ENCODE measurements at regions not wholly inside any gene's neighbourhood (a gene's known extent, or its start where the extent isn't known, plus 50 kb on each side); places are given as distances from the start of the nearest gene placed in this dataset.
A peak's percentile ranks its signal among the peaks of the same experiment; 100 is the strongest.

GRCh38 chr9:18195223-18195622 is 278.7 kb upstream of the ADAMTSL1 start:
- TF ChIP-seq, protein P1, sequence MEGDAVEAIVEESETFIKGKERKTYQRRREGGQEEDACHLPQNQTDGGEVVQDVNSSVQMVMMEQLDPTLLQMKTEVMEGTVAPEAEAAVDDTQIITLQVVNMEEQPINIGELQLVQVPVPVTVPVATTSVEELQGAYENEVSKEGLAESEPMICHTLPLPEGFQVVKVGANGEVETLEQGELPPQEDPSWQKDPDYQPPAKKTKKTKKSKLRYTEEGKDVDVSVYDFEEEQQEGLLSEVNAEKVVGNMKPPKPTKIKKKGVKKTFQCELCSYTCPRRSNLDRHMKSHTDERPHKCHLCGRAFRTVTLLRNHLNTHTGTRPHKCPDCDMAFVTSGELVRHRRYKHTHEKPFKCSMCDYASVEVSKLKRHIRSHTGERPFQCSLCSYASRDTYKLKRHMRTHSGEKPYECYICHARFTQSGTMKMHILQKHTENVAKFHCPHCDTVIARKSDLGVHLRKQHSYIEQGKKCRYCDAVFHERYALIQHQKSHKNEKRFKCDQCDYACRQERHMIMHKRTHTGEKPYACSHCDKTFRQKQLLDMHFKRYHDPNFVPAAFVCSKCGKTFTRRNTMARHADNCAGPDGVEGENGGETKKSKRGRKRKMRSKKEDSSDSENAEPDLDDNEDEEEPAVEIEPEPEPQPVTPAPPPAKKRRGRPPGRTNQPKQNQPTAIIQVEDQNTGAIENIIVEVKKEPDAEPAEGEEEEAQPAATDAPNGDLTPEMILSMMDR (IDR thresholded peaks at IDR 0.05; ENCODE audit: low read depth, low read length, missing control alignments), result no peak
- H3K4me3 ChIP-seq (replicated peaks; ENCODE audit: low read depth, low read length), result no peak overlapping the region
- DNase-seq (ENCODE audit: extremely low read depth, low read depth), result no peak

DNA sequence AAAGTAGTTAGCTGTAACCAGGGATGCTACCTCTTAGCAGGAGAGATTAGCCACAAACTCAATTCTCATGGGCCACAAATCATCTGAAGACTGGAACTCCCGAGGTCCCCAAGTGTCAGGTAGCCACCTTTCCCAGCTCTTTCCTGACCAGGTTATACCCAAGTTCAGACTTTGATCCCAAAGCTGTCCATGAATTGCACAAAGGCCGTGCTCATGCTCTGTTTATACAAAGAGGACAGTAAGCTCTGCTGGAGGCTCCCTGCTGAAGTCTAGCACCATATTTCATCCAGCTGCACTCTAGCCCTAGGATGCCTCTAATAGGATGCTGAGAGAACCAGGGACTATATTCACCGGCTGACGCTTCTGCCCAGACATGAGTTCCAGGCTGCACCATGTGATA is 271.0 kb upstream of the ADAMTSL1 start:
- no peak overlapping the region for H3K4me3 ChIP-seq (replicated peaks; ENCODE audit: low read depth, low read length)
- TF ChIP-seq, protein P1 (IDR thresholded peaks at IDR 0.05; ENCODE audit: low read depth, low read length, missing control alignments), result no peak
- DNase-seq (ENCODE audit: extremely low read depth, low read depth), result no peak

DNA sequence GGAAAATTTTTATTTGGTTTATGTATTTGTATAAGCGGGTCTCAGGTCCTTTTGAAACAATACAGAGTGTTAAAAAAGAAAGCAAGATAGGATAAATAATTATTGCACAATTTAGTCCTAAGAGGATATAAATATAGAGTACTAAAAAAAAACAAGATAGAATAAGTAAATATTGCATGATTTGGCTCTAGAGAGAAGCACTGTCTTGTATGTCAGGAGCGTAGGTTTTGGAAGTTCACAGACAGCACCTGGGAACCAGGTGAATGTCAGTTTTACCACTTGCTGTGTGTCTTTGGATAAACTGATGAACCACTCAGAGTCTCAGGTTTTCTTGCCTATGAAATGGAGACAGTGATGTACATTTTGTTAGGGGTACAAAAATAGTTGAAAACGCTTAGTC is 266.2 kb upstream of the ADAMTSL1 start:
- no peak overlapping the region for H3K4me3 ChIP-seq (replicated peaks; ENCODE audit: low read depth, low read length)
- TF ChIP-seq, protein P1 (IDR thresholded peaks at IDR 0.05; ENCODE audit: low read depth, low read length, missing control alignments), result no peak
- DNase-seq (ENCODE audit: extremely low read depth, low read depth), result no peak

DNA sequence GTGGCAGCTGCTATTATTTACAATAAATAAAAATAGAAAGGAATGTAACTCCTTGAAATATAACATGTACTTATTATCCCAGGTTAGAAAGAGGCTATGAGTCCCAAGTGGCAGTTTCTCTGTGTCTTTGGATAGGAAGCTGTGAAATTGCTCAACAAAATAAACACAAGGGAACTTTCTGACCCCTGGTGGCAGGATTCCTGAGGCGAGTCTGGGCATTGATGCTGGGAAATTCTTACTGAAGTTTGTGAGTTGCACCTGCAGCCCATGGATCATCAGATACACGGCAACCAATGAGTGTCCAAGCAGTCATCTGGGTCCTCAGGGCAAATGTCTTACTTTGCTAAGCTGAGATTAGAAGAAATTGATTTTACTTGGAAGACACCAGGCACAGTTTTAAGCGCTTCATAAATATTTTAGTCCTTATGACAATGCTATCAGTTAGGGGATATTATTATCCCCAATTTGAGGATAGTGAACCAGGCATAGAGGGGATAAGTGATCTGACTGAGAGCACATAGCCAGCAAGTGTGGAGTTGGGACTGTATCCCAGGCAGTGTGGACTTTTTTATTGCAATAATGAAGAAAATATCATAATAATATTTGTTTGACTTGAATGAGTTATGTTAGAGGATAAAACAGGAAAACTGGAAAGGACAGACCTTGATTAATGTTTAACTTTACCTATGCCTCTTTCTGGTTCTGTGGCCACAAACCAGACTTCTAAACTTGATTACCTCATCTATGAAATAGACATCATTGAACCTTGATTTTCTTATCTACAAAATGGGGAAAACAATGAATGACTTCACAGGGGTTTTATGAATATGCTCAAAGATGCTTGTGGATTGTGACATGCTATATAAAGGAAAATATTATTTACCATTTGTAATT is 265.5 kb upstream of the ADAMTSL1 start:
- DNase-seq (ENCODE audit: extremely low read depth, low read depth), result peak; percentile 2
- no peak overlapping the region for H3K4me3 ChIP-seq (replicated peaks; ENCODE audit: low read depth, low read length)

GRCh38 chr9:18215626-18216025 is 258.3 kb upstream of the ADAMTSL1 start:
- TF ChIP-seq, protein P1 (IDR thresholded peaks at IDR 0.05; ENCODE audit: low read depth, low read length, missing control alignments), result no peak
- H3K4me3 ChIP-seq (replicated peaks; ENCODE audit: low read depth, low read length), result no peak overlapping the region
- DNase-seq (ENCODE audit: extremely low read depth, low read depth), result no peak

More for the DNA sequence above, 265.5 kb upstream of the ADAMTSL1 start:
- TF ChIP-seq, protein P1 (IDR thresholded peaks at IDR 0.05; ENCODE audit: low read depth, low read length, missing control alignments), result peak; percentile 50

DNA sequence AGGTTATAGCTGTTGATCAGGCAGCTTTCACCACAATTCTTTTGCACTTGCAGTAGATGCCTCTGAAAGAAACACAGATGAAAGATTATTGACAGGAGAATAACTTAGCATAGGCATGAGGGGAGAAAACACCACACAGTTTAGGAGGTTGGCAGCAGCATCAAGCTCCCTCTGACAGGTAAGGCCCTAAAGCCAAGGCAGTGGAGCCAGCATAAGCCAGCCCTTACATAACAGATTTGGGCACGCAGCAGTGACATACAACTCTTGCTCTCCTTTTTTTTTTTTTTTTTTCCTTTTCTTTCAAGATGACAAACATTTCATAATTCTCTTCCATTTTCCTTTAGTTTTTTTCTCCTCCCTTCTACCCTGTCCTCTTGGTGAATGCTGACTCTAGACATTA is 257.6 kb upstream of the ADAMTSL1 start:
- no peak for DNase-seq (ENCODE audit: extremely low read depth, low read depth)
- H3K4me3 ChIP-seq (replicated peaks; ENCODE audit: low read depth, low read length), result no peak overlapping the region
- TF ChIP-seq, protein P1 (IDR thresholded peaks at IDR 0.05; ENCODE audit: low read depth, low read length, missing control alignments), result no peak

All from HFF-Myc (cell line).